ENCODE measurements at regions not wholly inside any gene's neighbourhood (a gene's known extent, or its start where the extent isn't known, plus 50 kb on each side); places are given as distances from the start of the nearest gene placed in this dataset.

DNA sequence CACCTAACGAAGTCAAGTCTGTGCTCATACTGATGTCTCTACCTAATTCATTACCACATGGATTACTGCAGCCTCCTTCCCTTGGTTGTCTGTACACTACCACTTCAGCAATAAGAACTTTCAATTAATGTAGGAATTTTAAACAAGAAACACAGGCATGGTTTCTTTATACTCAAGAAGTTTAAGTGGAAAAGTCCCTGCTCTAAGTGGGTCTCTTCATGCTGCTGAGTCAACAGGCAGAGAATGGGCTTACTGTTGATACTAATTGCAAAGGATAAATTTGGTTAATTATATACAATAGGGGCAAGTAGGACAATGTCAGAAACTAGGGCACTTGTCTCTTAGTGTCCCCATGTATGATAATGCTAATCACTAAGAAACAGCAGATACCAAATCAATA is 392.6 kb downstream of the DSEL start:
- TF ChIP-seq, protein P1, sequence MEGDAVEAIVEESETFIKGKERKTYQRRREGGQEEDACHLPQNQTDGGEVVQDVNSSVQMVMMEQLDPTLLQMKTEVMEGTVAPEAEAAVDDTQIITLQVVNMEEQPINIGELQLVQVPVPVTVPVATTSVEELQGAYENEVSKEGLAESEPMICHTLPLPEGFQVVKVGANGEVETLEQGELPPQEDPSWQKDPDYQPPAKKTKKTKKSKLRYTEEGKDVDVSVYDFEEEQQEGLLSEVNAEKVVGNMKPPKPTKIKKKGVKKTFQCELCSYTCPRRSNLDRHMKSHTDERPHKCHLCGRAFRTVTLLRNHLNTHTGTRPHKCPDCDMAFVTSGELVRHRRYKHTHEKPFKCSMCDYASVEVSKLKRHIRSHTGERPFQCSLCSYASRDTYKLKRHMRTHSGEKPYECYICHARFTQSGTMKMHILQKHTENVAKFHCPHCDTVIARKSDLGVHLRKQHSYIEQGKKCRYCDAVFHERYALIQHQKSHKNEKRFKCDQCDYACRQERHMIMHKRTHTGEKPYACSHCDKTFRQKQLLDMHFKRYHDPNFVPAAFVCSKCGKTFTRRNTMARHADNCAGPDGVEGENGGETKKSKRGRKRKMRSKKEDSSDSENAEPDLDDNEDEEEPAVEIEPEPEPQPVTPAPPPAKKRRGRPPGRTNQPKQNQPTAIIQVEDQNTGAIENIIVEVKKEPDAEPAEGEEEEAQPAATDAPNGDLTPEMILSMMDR (IDR thresholded peaks at IDR 0.05; ENCODE audit: insufficient read depth, low read length): no peak
- TF ChIP-seq POLR2AphosphoS5 (IDR thresholded peaks at IDR 0.05; ENCODE audit: low read depth): no peak
